Thyroid gland (tissue), 4 donors: ENCODE measurements at regions not wholly inside any gene's neighbourhood (a gene's known extent, or its start where the extent isn't known, plus 50 kb on each side); places are given as distances from the start of the nearest gene placed in this dataset.

Experiments
- CTCF ChIP-seq, 6 experiments: fragments of 200-600 bp in 3 of 6; fragments of 450-650 bp in 3 of 6; sonication (generic) in 3 of 6; IDR thresholded peaks; one replicate each; pipeline ENCODE4 v1.5.1; 2016 to 2019; ENCODE audit warnings: antibody characterized with exemption in 6 of 6, mild to moderate bottlenecking in 2 of 6, inconsistent platforms in 1 of 6, moderate library complexity in 1 of 6
- POLR2A ChIP-seq, 2 donors: fragments of 450-650 bp; IDR thresholded peaks; one replicate each; pipeline ENCODE4 v1.6.1; 2017; ENCODE audit warnings: antibody characterized with exemption in 2 of 2, mild to moderate bottlenecking in 2 of 2, moderate library complexity in 1 of 2

GRCh38 chr3:81989274-81989673, 227.8 kb upstream of the GBE1 start:
- TF ChIP-seq POLR2A (IDR thresholded peaks at IDR 0.05) (no peak), CTCF (IDR thresholded peaks at IDR 0.05) (no peak)
